ENCODE measurements at regions not wholly inside any gene's neighbourhood (a gene's known extent, or its start where the extent isn't known, plus 50 kb on each side); places are given as distances from the start of the nearest gene placed in this dataset.

GRCh38 chr2:155060896-155061295, 362.4 kb downstream of the KCNJ3 start:
- no peak for DNase-seq (ENCODE audit: low read depth in 2 of 2)
- no peak overlapping the region for H3K4me3 ChIP-seq (replicated peaks in 1 of 2; ENCODE audit: low read depth in 2 of 2, low read length in 2 of 2)
- TF ChIP-seq CTCF (IDR thresholded peaks at IDR 0.05; ENCODE audit: low read depth, low read length), result no peak

- DNase-seq (ENCODE audit: low read depth in 2 of 2), result no peak
- no peak overlapping the region for H3K4me3 ChIP-seq (replicated peaks in 1 of 2; ENCODE audit: low read depth in 2 of 2, low read length in 2 of 2)
- no peak for TF ChIP-seq CTCF (IDR thresholded peaks at IDR 0.05; ENCODE audit: low read depth, low read length)
Observed at GRCh38 chr2:155054712-155055111, 356.2 kb downstream of the KCNJ3 start.

- H3K4me3 ChIP-seq (replicated peaks in 1 of 2; ENCODE audit: low read depth in 2 of 2, low read length in 2 of 2), result no peak overlapping the region
- no peak for TF ChIP-seq CTCF (IDR thresholded peaks at IDR 0.05; ENCODE audit: low read depth, low read length)
- DNase-seq (ENCODE audit: low read depth in 2 of 2), result no peak
Observed at GRCh38 chr2:155043097-155043496, 344.6 kb downstream of the KCNJ3 start.

GRCh38 chr2:155035308-155035707, 336.8 kb downstream of the KCNJ3 start:
- H3K4me3 ChIP-seq (replicated peaks in 1 of 2; ENCODE audit: low read depth in 2 of 2, low read length in 2 of 2), result no peak overlapping the region
- no peak for DNase-seq (ENCODE audit: low read depth in 2 of 2)
- TF ChIP-seq CTCF (IDR thresholded peaks at IDR 0.05; ENCODE audit: low read depth, low read length), result no peak

- no peak for DNase-seq (ENCODE audit: low read depth in 2 of 2)
- no peak for TF ChIP-seq CTCF (IDR thresholded peaks at IDR 0.05; ENCODE audit: low read depth, low read length)
Observed at GRCh38 chr2:155033652-155034051, 335.2 kb downstream of the KCNJ3 start.

GRCh38 chr2:155030296-155030695, 331.8 kb downstream of the KCNJ3 start:
- TF ChIP-seq CTCF (IDR thresholded peaks at IDR 0.05; ENCODE audit: low read depth, low read length), result no peak
- DNase-seq (ENCODE audit: low read depth in 2 of 2), result no peak
- no peak overlapping the region for H3K4me3 ChIP-seq (replicated peaks in 1 of 2; ENCODE audit: low read depth in 2 of 2, low read length in 2 of 2)

More at GRCh38 chr2:155033652-155034051, 335.2 kb downstream of the KCNJ3 start:
- H3K4me3 ChIP-seq (replicated peaks in 1 of 2; ENCODE audit: low read depth in 2 of 2, low read length in 2 of 2), result no peak overlapping the region

GRCh38 chr2:155026651-155027174, 328.2 kb downstream of the KCNJ3 start:
- no peak for DNase-seq (ENCODE audit: low read depth in 2 of 2)
- TF ChIP-seq CTCF (IDR thresholded peaks at IDR 0.05; ENCODE audit: low read depth, low read length), result no peak
- no peak overlapping the region for H3K4me3 ChIP-seq (replicated peaks in 1 of 2; ENCODE audit: low read depth in 2 of 2, low read length in 2 of 2)
